ENCODE measurements at regions not wholly inside any gene's neighbourhood (a gene's known extent, or its start where the extent isn't known, plus 50 kb on each side); places are given as distances from the start of the nearest gene placed in this dataset.

DNA sequence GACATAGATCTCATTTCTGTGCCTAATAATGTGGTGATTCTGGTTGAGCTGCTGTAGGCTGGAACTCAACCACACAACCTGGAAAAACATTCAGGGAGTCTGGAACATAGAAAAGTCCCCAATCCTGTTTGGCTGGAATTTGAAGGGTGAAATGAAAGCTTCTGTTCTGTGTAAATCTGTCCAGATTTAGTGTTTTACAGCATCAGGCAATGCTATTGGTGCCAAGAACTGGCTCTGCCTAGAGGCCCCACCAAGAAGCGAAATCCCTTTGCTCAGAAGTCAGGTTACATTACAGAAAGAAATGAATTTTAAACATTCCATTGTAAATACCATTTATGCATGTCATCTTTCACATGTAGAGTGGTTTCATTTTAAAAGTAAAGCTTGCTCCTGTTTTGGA is 56.3 kb downstream of the TMEM174 start:
- Histone ChIP-seq H2BK20ac (ENCODE audit: low read depth, low read length) (peak overlapping the region; percentile 73; the same call in 1 of the 2 replicates), H3K4ac (ENCODE audit: low read depth, low read length) (peak overlapping the region; percentile 45; the same call in 1 of the 2 replicates), H4K8ac (ENCODE audit: low read depth in 2 of 2, low read length in 2 of 2) (peak overlapping the region in 1 of 2 experiments; percentile 44; a peak in 1 of 4 replicates), H3K18ac (ENCODE audit: low read depth, low read length) (no peak overlapping the region), H3K14ac (replicated peaks; ENCODE audit: low read depth, low read length) (no peak overlapping the region; the same call in 1 of the 2 replicates), H3K9me3 (ENCODE audit: control insufficient read depth, insufficient read depth, low read length) (peaks cover 2% of the 10 kb centered on the region; the same call in 1 of the 2 replicates), H2BK120ac (ENCODE audit: low read depth, low read length) (peak overlapping the region; percentile 48), H2AK5ac (ENCODE audit: low read depth, low read length) (no peak overlapping the region), H3K23ac (ENCODE audit: low read depth, low read length) (peak overlapping the region; percentile 8; the same call in 1 of the 2 replicates), H4K20me1 (ENCODE audit: insufficient read depth, low read length) (no peaks in the 10 kb centered on the region), H3K79me1 (ENCODE audit: low read depth in 1 of 2, low read length in 2 of 2) (no peaks in the 10 kb centered on the region), H3K27ac (ENCODE audit: insufficient read depth, low read length) (no peak overlapping the region), H3K36me3 (ENCODE audit: control insufficient read depth, insufficient read depth, low read length) (no peaks in the 10 kb centered on the region), H2AFZ (replicated peaks; ENCODE audit: low read length, poor library complexity) (no peak overlapping the region), H3K27me3 (ENCODE audit: control insufficient read depth, insufficient read depth, low read length) (no peaks in the 10 kb centered on the region; the same call in 1 of the 2 replicates), H3K4me3 (ENCODE audit: insufficient read depth, low read depth, low read length) (no peak overlapping the region), H2BK15ac (ENCODE audit: low read depth, low read length) (peak overlapping the region; percentile 1; the same call in 1 of the 3 replicates), H3K4me2 (ENCODE audit: low read depth, low read length) (peak overlapping the region; percentile 0; the same call in 1 of the 2 replicates), H4K91ac (ENCODE audit: insufficient read depth, low read depth, low read length) (no peak overlapping the region), H3K9me1 (ENCODE audit: insufficient read depth, low read length) (0 out of 2 replicates have a peak, but pooled peaks cover 4% of the 10 kb centered on the region), H2BK5ac (ENCODE audit: low read depth, low read length, poor library complexity, severe bottlenecking) (no peak overlapping the region), H3K56ac (ENCODE audit: extremely low read depth, insufficient read depth, low read length) (no peak overlapping the region), H3K4me1 (ENCODE audit: control insufficient read depth, insufficient read depth, low read length) (peaks cover 13% of the 10 kb centered on the region), H4K5ac (ENCODE audit: low read depth, low read length) (no peak overlapping the region), H2AK9ac (replicated peaks; ENCODE audit: low read depth, low read length, poor library complexity) (no peak overlapping the region), H3K9ac (ENCODE audit: low read depth, low read length) (no peak overlapping the region)
- POLR2A ChIA-PET (ENCODE audit: unreplicated experiment), result interaction anchor here (1.0 kb wide), 1 partner anchor 13 kb away, joined by 3 read pairs; no protein-coding TSS in a partner anchor
- WGBS, 2 experiments (ENCODE audit: extremely low coverage in 2 of 2, insufficient read length in 1 of 2), result no CpG with 5 or more reads among the region's 1 CpG
- BruUV-seq (replicated peaks), result no TSS peak
- in situ Hi-C loops (cut with MboI; ENCODE audit: low sequenced_read_pairs) (loop anchor here (10.0 kb wide), 1 partner anchor 216 kb away; the partner anchor contains the start of gene FOXD1), intact Hi-C loops (cut with micrococcal nuclease) (no loop called here), dilution Hi-C loops (cut with HindIII; ENCODE audit: low sequenced_read_pairs, unreplicated experiment) (no loop called here)
- CTCF ChIA-PET, result interaction anchor here (0.5 to 1.0 kb wide), 2 partner anchors 13 to 348 kb away, joined by 4 to 6 read pairs; no protein-coding TSS in a partner anchor
- ATAC-seq (ENCODE audit: low read depth) (peak; percentile 82), DNase-seq (peak; percentile 67)
- TF ChIP-seq, protein P1, sequence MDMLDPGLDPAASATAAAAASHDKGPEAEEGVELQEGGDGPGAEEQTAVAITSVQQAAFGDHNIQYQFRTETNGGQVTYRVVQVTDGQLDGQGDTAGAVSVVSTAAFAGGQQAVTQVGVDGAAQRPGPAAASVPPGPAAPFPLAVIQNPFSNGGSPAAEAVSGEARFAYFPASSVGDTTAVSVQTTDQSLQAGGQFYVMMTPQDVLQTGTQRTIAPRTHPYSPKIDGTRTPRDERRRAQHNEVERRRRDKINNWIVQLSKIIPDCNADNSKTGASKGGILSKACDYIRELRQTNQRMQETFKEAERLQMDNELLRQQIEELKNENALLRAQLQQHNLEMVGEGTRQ (IDR thresholded peaks at IDR 0.05; ENCODE audit: low read depth, low read length), result no peak
- TF ChIP-seq MAZ (IDR thresholded peaks at IDR 0.05; ENCODE audit: borderline replicate concordance, low read depth, low read length) (no peak), CHD1 (IDR thresholded peaks at IDR 0.05; ENCODE audit: low read depth, low read length) (no peak), SMC3 (IDR thresholded peaks at IDR 0.05; ENCODE audit: low read depth, low read length) (no peak), RCOR1 (IDR thresholded peaks at IDR 0.05; ENCODE audit: insufficient replicate concordance, low read length) (no peak), BHLHE40 (IDR thresholded peaks at IDR 0.05; ENCODE audit: low read depth, low read length) (no peak), MXI1 (IDR thresholded peaks at IDR 0.05; ENCODE audit: borderline replicate concordance, low read depth, low read length) (no peak), CEBPB (IDR thresholded peaks at IDR 0.05; ENCODE audit: low read depth, low read length) (no peak), RFX5 (IDR thresholded peaks at IDR 0.05; ENCODE audit: low read depth, low read length) (no peak), FOS (IDR thresholded peaks at IDR 0.05; ENCODE audit: low read depth, low read length) (no peak), MAFK (IDR thresholded peaks at IDR 0.05; ENCODE audit: low read depth, low read length) (no peak), POLR2A (IDR thresholded peaks at IDR 0.05; ENCODE audit: low read depth, low read length) (no peak), NFE2L2 (IDR thresholded peaks at IDR 0.05; ENCODE audit: low read depth, low read length) (no peak), RAD21 (IDR thresholded peaks at IDR 0.05; ENCODE audit: low read length) (no peak)
- TF ChIP-seq, protein P2, sequence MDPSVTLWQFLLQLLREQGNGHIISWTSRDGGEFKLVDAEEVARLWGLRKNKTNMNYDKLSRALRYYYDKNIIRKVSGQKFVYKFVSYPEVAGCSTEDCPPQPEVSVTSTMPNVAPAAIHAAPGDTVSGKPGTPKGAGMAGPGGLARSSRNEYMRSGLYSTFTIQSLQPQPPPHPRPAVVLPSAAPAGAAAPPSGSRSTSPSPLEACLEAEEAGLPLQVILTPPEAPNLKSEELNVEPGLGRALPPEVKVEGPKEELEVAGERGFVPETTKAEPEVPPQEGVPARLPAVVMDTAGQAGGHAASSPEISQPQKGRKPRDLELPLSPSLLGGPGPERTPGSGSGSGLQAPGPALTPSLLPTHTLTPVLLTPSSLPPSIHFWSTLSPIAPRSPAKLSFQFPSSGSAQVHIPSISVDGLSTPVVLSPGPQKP (IDR thresholded peaks at IDR 0.05; ENCODE audit: borderline replicate concordance, low read depth, low read length), result no peak
- TF ChIP-seq, protein P3, sequence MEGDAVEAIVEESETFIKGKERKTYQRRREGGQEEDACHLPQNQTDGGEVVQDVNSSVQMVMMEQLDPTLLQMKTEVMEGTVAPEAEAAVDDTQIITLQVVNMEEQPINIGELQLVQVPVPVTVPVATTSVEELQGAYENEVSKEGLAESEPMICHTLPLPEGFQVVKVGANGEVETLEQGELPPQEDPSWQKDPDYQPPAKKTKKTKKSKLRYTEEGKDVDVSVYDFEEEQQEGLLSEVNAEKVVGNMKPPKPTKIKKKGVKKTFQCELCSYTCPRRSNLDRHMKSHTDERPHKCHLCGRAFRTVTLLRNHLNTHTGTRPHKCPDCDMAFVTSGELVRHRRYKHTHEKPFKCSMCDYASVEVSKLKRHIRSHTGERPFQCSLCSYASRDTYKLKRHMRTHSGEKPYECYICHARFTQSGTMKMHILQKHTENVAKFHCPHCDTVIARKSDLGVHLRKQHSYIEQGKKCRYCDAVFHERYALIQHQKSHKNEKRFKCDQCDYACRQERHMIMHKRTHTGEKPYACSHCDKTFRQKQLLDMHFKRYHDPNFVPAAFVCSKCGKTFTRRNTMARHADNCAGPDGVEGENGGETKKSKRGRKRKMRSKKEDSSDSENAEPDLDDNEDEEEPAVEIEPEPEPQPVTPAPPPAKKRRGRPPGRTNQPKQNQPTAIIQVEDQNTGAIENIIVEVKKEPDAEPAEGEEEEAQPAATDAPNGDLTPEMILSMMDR (conservative IDR thresholded peaks at IDR 0.05; ENCODE audit: low read depth, low read length), result no peak

Measured in IMR-90 (cell line).